GM12872 (cell line): ENCODE measurements at regions not wholly inside any gene's neighbourhood (a gene's known extent, or its start where the extent isn't known, plus 50 kb on each side); places are given as distances from the start of the nearest gene placed in this dataset.

ENCODE experiments used
- TF ChIP-seq, protein P1 (sequence below): IDR thresholded peaks from 3 replicates; pipeline ENCODE4 v1.5.1; 2011; ENCODE audit warnings: low read depth, mild to moderate bottlenecking, low read length, moderate library complexity; ENCODE audit not compliant: insufficient read depth

DNA sequence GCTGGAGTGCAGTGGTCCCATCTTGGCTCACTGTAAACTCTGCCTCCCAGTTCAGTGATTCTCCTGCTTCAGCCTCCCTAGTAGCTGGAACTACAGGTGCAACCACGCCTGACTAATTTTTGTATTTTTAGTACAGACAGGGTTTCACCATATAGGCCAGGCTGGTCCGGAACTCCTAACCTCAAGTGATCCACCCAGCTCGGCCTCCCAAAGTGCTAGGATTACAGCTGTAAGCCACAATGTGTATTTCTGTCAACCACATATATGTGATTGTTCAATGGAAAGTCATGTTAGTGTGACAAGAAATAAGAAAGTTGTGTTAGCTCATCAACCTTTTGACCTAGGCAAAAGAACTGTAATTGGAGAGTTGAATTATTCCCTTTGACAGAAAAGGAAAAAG is 677.1 kb upstream of the CHD1 start:
- TF ChIP-seq, protein P1, sequence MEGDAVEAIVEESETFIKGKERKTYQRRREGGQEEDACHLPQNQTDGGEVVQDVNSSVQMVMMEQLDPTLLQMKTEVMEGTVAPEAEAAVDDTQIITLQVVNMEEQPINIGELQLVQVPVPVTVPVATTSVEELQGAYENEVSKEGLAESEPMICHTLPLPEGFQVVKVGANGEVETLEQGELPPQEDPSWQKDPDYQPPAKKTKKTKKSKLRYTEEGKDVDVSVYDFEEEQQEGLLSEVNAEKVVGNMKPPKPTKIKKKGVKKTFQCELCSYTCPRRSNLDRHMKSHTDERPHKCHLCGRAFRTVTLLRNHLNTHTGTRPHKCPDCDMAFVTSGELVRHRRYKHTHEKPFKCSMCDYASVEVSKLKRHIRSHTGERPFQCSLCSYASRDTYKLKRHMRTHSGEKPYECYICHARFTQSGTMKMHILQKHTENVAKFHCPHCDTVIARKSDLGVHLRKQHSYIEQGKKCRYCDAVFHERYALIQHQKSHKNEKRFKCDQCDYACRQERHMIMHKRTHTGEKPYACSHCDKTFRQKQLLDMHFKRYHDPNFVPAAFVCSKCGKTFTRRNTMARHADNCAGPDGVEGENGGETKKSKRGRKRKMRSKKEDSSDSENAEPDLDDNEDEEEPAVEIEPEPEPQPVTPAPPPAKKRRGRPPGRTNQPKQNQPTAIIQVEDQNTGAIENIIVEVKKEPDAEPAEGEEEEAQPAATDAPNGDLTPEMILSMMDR = no peak

DNA sequence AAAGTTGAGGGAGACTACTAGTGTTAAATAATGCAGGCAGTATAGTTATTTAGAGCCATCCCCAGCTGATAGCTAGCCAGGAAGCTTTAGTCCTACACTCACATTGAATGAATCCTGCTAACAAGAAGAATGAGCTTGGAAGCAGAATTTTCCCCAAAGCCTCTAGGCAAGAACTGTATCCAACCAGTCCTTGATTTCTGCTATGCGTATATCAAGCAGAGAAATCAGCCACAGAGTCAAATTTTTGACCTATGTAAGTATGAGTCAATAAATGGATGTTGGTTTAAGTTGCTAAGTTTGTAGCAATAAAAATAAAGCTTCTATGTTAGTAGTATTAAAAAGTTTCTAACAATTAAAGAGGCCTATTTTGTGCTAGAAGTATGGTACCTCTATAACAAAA is 672.1 kb upstream of the CHD1 start:
- TF ChIP-seq, protein P1 = no peak

DNA sequence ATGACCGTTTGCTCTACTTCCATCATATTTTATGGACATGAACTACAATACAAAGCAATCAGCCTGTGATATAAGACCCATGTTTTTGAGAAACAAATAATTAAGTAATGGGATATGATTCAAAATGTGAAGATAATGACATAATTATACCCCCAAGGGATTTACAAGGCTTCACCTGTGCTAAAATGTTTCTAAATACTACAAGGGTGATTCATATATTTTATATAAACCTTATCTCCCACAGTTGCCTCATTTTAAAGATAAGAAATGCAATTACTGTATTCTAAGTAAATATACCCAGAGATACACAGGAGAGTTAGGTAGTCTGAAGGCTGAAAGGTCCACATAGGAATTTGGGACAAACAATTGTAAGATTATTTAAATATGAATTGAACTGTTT is 662.0 kb upstream of the CHD1 start:
- TF ChIP-seq, protein P1 = no peak

DNA sequence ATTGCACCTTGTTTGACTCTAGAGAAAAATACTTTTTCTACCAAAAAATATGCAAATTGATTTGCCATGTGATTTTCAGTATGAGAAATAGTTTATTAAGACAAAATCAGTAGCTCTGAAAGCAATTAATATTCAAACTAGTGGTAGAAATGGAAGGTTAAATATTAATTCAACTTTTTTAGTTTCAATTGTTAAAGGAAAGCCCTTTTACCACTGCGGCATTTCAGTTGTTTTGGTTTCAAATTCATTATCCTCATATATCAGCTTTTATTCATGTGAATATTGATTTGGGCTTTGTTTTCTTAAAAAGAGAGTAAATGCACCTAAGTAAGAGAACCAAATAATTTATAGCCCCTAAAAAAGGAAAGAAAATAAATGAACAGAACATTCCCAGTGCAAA is 660.6 kb upstream of the CHD1 start:
- TF ChIP-seq, protein P1 = no peak

- TF ChIP-seq, protein P1 = no peak
Measured at GRCh38 chr5:99587983-99588382, 659.2 kb upstream of the CHD1 start.

- TF ChIP-seq, protein P1 = no peak
Measured at GRCh38 chr5:99586878-99587277, 658.1 kb upstream of the CHD1 start.

DNA sequence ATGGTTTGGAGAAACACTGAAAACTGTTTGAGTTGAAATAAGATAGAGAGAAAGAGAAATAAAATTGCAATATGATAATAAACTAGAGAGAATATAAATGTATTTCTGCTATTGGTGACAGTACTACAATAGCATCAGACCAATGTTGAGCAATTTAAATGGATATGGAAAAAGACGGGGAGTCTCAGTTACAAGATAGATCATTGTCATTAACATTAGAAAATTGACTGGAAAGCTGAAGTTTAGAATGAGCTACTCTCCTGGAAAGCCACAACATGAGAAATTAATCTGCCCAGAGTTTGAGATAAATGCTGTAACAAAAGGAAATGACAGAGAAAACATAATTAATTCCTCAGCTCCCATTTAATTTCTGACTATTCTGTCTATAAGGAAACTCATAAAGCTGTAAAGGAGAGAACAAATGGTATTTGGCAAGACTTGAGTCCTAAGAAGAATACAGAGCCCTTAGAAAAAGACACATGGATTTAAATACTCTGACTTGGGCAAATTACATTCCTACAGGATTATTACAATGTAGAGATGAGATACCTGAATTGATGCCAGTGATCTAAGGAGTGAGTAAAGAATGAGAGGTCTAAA is 624.5 kb upstream of the CHD1 start:
- TF ChIP-seq, protein P1 = no peak
